ENCODE measurements at regions not wholly inside any gene's neighbourhood (a gene's known extent, or its start where the extent isn't known, plus 50 kb on each side); places are given as distances from the start of the nearest gene placed in this dataset.

GRCh38 chr6:47936820-47937219, 155.0 kb downstream of the OPN5 start:
- intact Hi-C loops (cut with DNase I, micrococcal nuclease): no loop called here
- Histone ChIP-seq H3K4me3 (ENCODE audit: low read length) (no peak overlapping the region), H3K9me3 (ENCODE audit: control insufficient read depth in 1 of 2, insufficient read depth in 1 of 2, low read length in 2 of 2) (no peaks in the 10 kb centered on the region), H3K27ac (ENCODE audit: low read depth in 1 of 2, low read length in 2 of 2) (no peak overlapping the region), H3K36me3 (ENCODE audit: insufficient read depth, low read length) (no peaks in the 10 kb centered on the region), H3K4me1 (ENCODE audit: insufficient read depth, low read length) (no peaks in the 10 kb centered on the region), H3K27me3 (ENCODE audit: control insufficient read depth in 1 of 2, insufficient read depth in 2 of 2, low read length in 2 of 2) (no peaks in the 10 kb centered on the region)
- H3K9me3 Mint-ChIP-seq: no peaks in the 10 kb centered on the region
- ATAC-seq (ENCODE audit: poor library complexity) (no peak), DNase-seq (no peak)
- H3K27me3 Mint-ChIP-seq: peaks cover 3% of the 10 kb centered on the region
- POLR2A ChIA-PET: no interaction called here
- CTCF ChIA-PET: no interaction called here
- H3K4me1 Mint-ChIP-seq (ENCODE audit: low read depth): no peaks in the 10 kb centered on the region
- no peaks in the 10 kb centered on the region for H3K36me3 Mint-ChIP-seq (ENCODE audit: low read depth)
- no peak overlapping the region for H3K27ac Mint-ChIP-seq
- TF ChIP-seq, protein P1, sequence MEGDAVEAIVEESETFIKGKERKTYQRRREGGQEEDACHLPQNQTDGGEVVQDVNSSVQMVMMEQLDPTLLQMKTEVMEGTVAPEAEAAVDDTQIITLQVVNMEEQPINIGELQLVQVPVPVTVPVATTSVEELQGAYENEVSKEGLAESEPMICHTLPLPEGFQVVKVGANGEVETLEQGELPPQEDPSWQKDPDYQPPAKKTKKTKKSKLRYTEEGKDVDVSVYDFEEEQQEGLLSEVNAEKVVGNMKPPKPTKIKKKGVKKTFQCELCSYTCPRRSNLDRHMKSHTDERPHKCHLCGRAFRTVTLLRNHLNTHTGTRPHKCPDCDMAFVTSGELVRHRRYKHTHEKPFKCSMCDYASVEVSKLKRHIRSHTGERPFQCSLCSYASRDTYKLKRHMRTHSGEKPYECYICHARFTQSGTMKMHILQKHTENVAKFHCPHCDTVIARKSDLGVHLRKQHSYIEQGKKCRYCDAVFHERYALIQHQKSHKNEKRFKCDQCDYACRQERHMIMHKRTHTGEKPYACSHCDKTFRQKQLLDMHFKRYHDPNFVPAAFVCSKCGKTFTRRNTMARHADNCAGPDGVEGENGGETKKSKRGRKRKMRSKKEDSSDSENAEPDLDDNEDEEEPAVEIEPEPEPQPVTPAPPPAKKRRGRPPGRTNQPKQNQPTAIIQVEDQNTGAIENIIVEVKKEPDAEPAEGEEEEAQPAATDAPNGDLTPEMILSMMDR (IDR thresholded peaks at IDR 0.05): no peak
- no peak overlapping the region for H3K4me3 Mint-ChIP-seq

GRCh38 chr6:47934023-47934422, 152.2 kb downstream of the OPN5 start:
- POLR2A ChIA-PET: no interaction called here

GRCh38 chr6:47932575-47932974, 150.7 kb downstream of the OPN5 start:
- H3K4me3 Mint-ChIP-seq: no peak overlapping the region
- H3K4me1 ChIP-seq (ENCODE audit: insufficient read depth, low read length): no peaks in the 10 kb centered on the region
- H3K27me3 Mint-ChIP-seq: peaks cover 3% of the 10 kb centered on the region
- TF ChIP-seq, protein P1 (IDR thresholded peaks at IDR 0.05): no peak
- no peaks in the 10 kb centered on the region for H3K27me3 ChIP-seq (ENCODE audit: control insufficient read depth in 1 of 2, insufficient read depth in 2 of 2, low read length in 2 of 2)
- H3K36me3 Mint-ChIP-seq (ENCODE audit: low read depth): no peaks in the 10 kb centered on the region
- POLR2A ChIA-PET: no interaction called here
- no peak overlapping the region for H3K4me3 ChIP-seq (ENCODE audit: low read length)
- no peak for DNase-seq
- H3K36me3 ChIP-seq (ENCODE audit: insufficient read depth, low read length): no peaks in the 10 kb centered on the region
- H3K9me3 ChIP-seq (ENCODE audit: control insufficient read depth in 1 of 2, insufficient read depth in 1 of 2, low read length in 2 of 2): no peaks in the 10 kb centered on the region
- intact Hi-C loops (cut with DNase I, micrococcal nuclease): no loop called here
- H3K4me1 Mint-ChIP-seq (ENCODE audit: low read depth): no peaks in the 10 kb centered on the region
- ATAC-seq (ENCODE audit: poor library complexity): no peak
- H3K9me3 Mint-ChIP-seq: no peaks in the 10 kb centered on the region
- H3K27ac Mint-ChIP-seq: no peak overlapping the region
- no peak overlapping the region for H3K27ac ChIP-seq (ENCODE audit: low read depth in 1 of 2, low read length in 2 of 2)
- CTCF ChIA-PET: no interaction called here

More at GRCh38 chr6:47934023-47934422, 152.2 kb downstream of the OPN5 start:
- no peak overlapping the region for H3K4me3 ChIP-seq (ENCODE audit: low read length)
- Mint-ChIP-seq H3K9me3 (no peaks in the 10 kb centered on the region), H3K4me3 (no peak overlapping the region), H3K36me3 (ENCODE audit: low read depth) (no peaks in the 10 kb centered on the region), H3K27ac (no peak overlapping the region), H3K27me3 (peaks cover 3% of the 10 kb centered on the region), H3K4me1 (ENCODE audit: low read depth) (no peaks in the 10 kb centered on the region)
- no peak for DNase-seq
- no peak for ATAC-seq (ENCODE audit: poor library complexity)
- no peaks in the 10 kb centered on the region for H3K36me3 ChIP-seq (ENCODE audit: insufficient read depth, low read length)
- H3K4me1 ChIP-seq (ENCODE audit: insufficient read depth, low read length): no peaks in the 10 kb centered on the region
- TF ChIP-seq, protein P1 (IDR thresholded peaks at IDR 0.05): no peak
- no peak overlapping the region for H3K27ac ChIP-seq (ENCODE audit: low read depth in 1 of 2, low read length in 2 of 2)
- no peaks in the 10 kb centered on the region for H3K9me3 ChIP-seq (ENCODE audit: control insufficient read depth in 1 of 2, insufficient read depth in 1 of 2, low read length in 2 of 2)
- no peaks in the 10 kb centered on the region for H3K27me3 ChIP-seq (ENCODE audit: control insufficient read depth in 1 of 2, insufficient read depth in 2 of 2, low read length in 2 of 2)
- intact Hi-C loops (cut with DNase I, micrococcal nuclease): no loop called here
- CTCF ChIA-PET: no interaction called here

All from CD4-positive, alpha-beta T cell (primary cell).